T-helper 17 cell (primary cell): ENCODE measurements at regions not wholly inside any gene's neighbourhood (a gene's known extent, or its start where the extent isn't known, plus 50 kb on each side); places are given as distances from the start of the nearest gene placed in this dataset.

ENCODE experiments used
- ATAC-seq: fragments of 150-1000 bp; cut with Tn5 transposase; 2 replicates; pipeline ENCODE4 v1.10.0; 2021; ENCODE audit warnings: mild to moderate bottlenecking, moderate library complexity
- DNase-seq, 3 donors: peaks; one replicate each; pipeline versions ENCODE4 v3.0.0 to v3.0.0-alpha.2; 2020 to 2021
- H3K9me3 ChIP-seq: one replicate; pipeline ENCODE4 v1.7.0; 2013; ENCODE audit warnings: low read length, mild to moderate bottlenecking; ENCODE audit not compliant: control insufficient read depth, poor library complexity, severe bottlenecking
- H3K27ac Mint-ChIP-seq: one replicate; pipeline ENCODE4 v1.8.0; 2022; ENCODE audit warnings: mild to moderate bottlenecking, moderate library complexity, mixed read lengths
- H3K27me3 Mint-ChIP-seq: one replicate; pipeline ENCODE4 v1.8.0; 2022; ENCODE audit warnings: mixed read lengths
- H3K36me3 Mint-ChIP-seq: one replicate; pipeline ENCODE4 v1.8.0; 2022; ENCODE audit warnings: low read depth, mixed read lengths
- H3K4me1 Mint-ChIP-seq: one replicate; pipeline ENCODE4 v1.8.0; 2022; ENCODE audit warnings: mild to moderate bottlenecking, mixed read lengths
- H3K4me3 Mint-ChIP-seq: one replicate; pipeline ENCODE4 v1.8.0; 2022; ENCODE audit warnings: mild to moderate bottlenecking, moderate library complexity, mixed read lengths

- no peak for DNase-seq
- H3K27ac Mint-ChIP-seq: no peak overlapping the region
- no peak for ATAC-seq
Observed at GRCh38 chr5:99664972-99665371, 736.2 kb upstream of the CHD1 start.

GRCh38 chr5:99651298-99651697 is 722.5 kb upstream of the CHD1 start:
- Mint-ChIP-seq H3K4me1 (no peaks in the 10 kb centered on the region), H3K27ac (no peak overlapping the region), H3K27me3 (no peaks in the 10 kb centered on the region), H3K4me3 (no peak overlapping the region), H3K36me3 (no peaks in the 10 kb centered on the region)
- ATAC-seq (no peak), DNase-seq (no peak)
- H3K9me3 ChIP-seq: no peaks in the 10 kb centered on the region

More at GRCh38 chr5:99664972-99665371, 736.2 kb upstream of the CHD1 start:
- no peaks in the 10 kb centered on the region for H3K27me3 Mint-ChIP-seq
- H3K36me3 Mint-ChIP-seq: no peaks in the 10 kb centered on the region
- no peak overlapping the region for H3K4me3 Mint-ChIP-seq
- H3K9me3 ChIP-seq: no peaks in the 10 kb centered on the region
- no peaks in the 10 kb centered on the region for H3K4me1 Mint-ChIP-seq

GRCh38 chr5:99646011-99646647 is 717.3 kb upstream of the CHD1 start:
- Mint-ChIP-seq H3K4me1 (no peaks in the 10 kb centered on the region), H3K27ac (no peak overlapping the region), H3K36me3 (no peaks in the 10 kb centered on the region), H3K27me3 (no peaks in the 10 kb centered on the region), H3K4me3 (no peak overlapping the region)
- no peaks in the 10 kb centered on the region for H3K9me3 ChIP-seq
- DNase-seq (no peak), ATAC-seq (no peak)

- H3K4me3 Mint-ChIP-seq: no peak overlapping the region
- H3K27me3 Mint-ChIP-seq: no peaks in the 10 kb centered on the region
- no peaks in the 10 kb centered on the region for H3K36me3 Mint-ChIP-seq
- DNase-seq (no peak), ATAC-seq (no peak)
- H3K27ac Mint-ChIP-seq: no peak overlapping the region
- H3K4me1 Mint-ChIP-seq: no peaks in the 10 kb centered on the region
- H3K9me3 ChIP-seq: no peaks in the 10 kb centered on the region
Observed at GRCh38 chr5:99644822-99645221, 716.0 kb upstream of the CHD1 start.

GRCh38 chr5:99640646-99641045 is 711.8 kb upstream of the CHD1 start:
- ATAC-seq (no peak), DNase-seq (no peak)
- H3K27ac Mint-ChIP-seq: no peak overlapping the region
- no peaks in the 10 kb centered on the region for H3K4me1 Mint-ChIP-seq
- no peak overlapping the region for H3K4me3 Mint-ChIP-seq
- no peaks in the 10 kb centered on the region for H3K9me3 ChIP-seq
- no peaks in the 10 kb centered on the region for H3K36me3 Mint-ChIP-seq
- H3K27me3 Mint-ChIP-seq: no peaks in the 10 kb centered on the region

- ATAC-seq: no peak
- no peak for DNase-seq
- no peaks in the 10 kb centered on the region for H3K4me1 Mint-ChIP-seq
- no peak overlapping the region for H3K4me3 Mint-ChIP-seq
- no peaks in the 10 kb centered on the region for H3K9me3 ChIP-seq
- H3K27me3 Mint-ChIP-seq: no peaks in the 10 kb centered on the region
- H3K27ac Mint-ChIP-seq: no peak overlapping the region
- H3K36me3 Mint-ChIP-seq: no peaks in the 10 kb centered on the region
Observed at GRCh38 chr5:99639905-99640304, 711.1 kb upstream of the CHD1 start.

GRCh38 chr5:99636663-99637062 is 707.9 kb upstream of the CHD1 start:
- Mint-ChIP-seq H3K36me3 (no peaks in the 10 kb centered on the region), H3K27me3 (no peaks in the 10 kb centered on the region), H3K27ac (no peak overlapping the region), H3K4me1 (no peaks in the 10 kb centered on the region), H3K4me3 (no peak overlapping the region)
- no peak for ATAC-seq
- no peaks in the 10 kb centered on the region for H3K9me3 ChIP-seq
- DNase-seq: no peak

GRCh38 chr5:99621772-99622681 is 693.2 kb upstream of the CHD1 start:
- no peaks in the 10 kb centered on the region for H3K27me3 Mint-ChIP-seq
- H3K36me3 Mint-ChIP-seq: no peaks in the 10 kb centered on the region
- H3K4me3 Mint-ChIP-seq: no peak overlapping the region
- no peak overlapping the region for H3K27ac Mint-ChIP-seq
- DNase-seq (no peak), ATAC-seq (no peak)
- H3K9me3 ChIP-seq: no peaks in the 10 kb centered on the region
- no peaks in the 10 kb centered on the region for H3K4me1 Mint-ChIP-seq

GRCh38 chr5:99617335-99617734 is 688.5 kb upstream of the CHD1 start:
- DNase-seq (no peak), ATAC-seq (no peak)
- Mint-ChIP-seq H3K4me1 (no peaks in the 10 kb centered on the region), H3K36me3 (no peaks in the 10 kb centered on the region), H3K27ac (no peak overlapping the region), H3K4me3 (no peak overlapping the region), H3K27me3 (no peaks in the 10 kb centered on the region)
- H3K9me3 ChIP-seq: no peaks in the 10 kb centered on the region

GRCh38 chr5:99614888-99615287 is 686.1 kb upstream of the CHD1 start:
- ATAC-seq: no peak
- Mint-ChIP-seq H3K36me3 (no peaks in the 10 kb centered on the region), H3K27ac (no peak overlapping the region)

GRCh38 chr5:99607124-99607523 is 678.3 kb upstream of the CHD1 start:
- ATAC-seq: no peak
- no peaks in the 10 kb centered on the region for H3K4me1 Mint-ChIP-seq
- H3K9me3 ChIP-seq: no peaks in the 10 kb centered on the region
- H3K27ac Mint-ChIP-seq: no peak overlapping the region
- no peak overlapping the region for H3K4me3 Mint-ChIP-seq
- no peaks in the 10 kb centered on the region for H3K27me3 Mint-ChIP-seq
- DNase-seq: no peak
- H3K36me3 Mint-ChIP-seq: no peaks in the 10 kb centered on the region

More at GRCh38 chr5:99614888-99615287, 686.1 kb upstream of the CHD1 start:
- no peaks in the 10 kb centered on the region for H3K27me3 Mint-ChIP-seq
- H3K4me1 Mint-ChIP-seq: no peaks in the 10 kb centered on the region
- DNase-seq: no peak
- no peak overlapping the region for H3K4me3 Mint-ChIP-seq
- H3K9me3 ChIP-seq: no peaks in the 10 kb centered on the region

- Mint-ChIP-seq H3K27me3 (no peaks in the 10 kb centered on the region), H3K4me1 (no peaks in the 10 kb centered on the region), H3K27ac (no peak overlapping the region), H3K36me3 (no peaks in the 10 kb centered on the region), H3K4me3 (no peak overlapping the region)
- DNase-seq (no peak), ATAC-seq (no peak)
- no peaks in the 10 kb centered on the region for H3K9me3 ChIP-seq
Observed at GRCh38 chr5:99605904-99606303, 677.1 kb upstream of the CHD1 start.

GRCh38 chr5:99600952-99601351 is 672.1 kb upstream of the CHD1 start:
- H3K27ac Mint-ChIP-seq: no peak overlapping the region
- H3K9me3 ChIP-seq: no peaks in the 10 kb centered on the region
- no peaks in the 10 kb centered on the region for H3K4me1 Mint-ChIP-seq
- no peak overlapping the region for H3K4me3 Mint-ChIP-seq
- ATAC-seq (no peak), DNase-seq (no peak)
- no peaks in the 10 kb centered on the region for H3K36me3 Mint-ChIP-seq
- H3K27me3 Mint-ChIP-seq: no peaks in the 10 kb centered on the region

- no peak overlapping the region for H3K27ac Mint-ChIP-seq
- DNase-seq: no peak
- no peaks in the 10 kb centered on the region for H3K27me3 Mint-ChIP-seq
- ATAC-seq: no peak
- H3K4me3 Mint-ChIP-seq: no peak overlapping the region
- H3K4me1 Mint-ChIP-seq: no peaks in the 10 kb centered on the region
- no peaks in the 10 kb centered on the region for H3K9me3 ChIP-seq
- H3K36me3 Mint-ChIP-seq: no peaks in the 10 kb centered on the region
Observed at GRCh38 chr5:99590806-99591205, 662.0 kb upstream of the CHD1 start.
